ENCODE measurements at regions not wholly inside any gene's neighbourhood (a gene's known extent, or its start where the extent isn't known, plus 50 kb on each side); places are given as distances from the start of the nearest gene placed in this dataset.

DNA sequence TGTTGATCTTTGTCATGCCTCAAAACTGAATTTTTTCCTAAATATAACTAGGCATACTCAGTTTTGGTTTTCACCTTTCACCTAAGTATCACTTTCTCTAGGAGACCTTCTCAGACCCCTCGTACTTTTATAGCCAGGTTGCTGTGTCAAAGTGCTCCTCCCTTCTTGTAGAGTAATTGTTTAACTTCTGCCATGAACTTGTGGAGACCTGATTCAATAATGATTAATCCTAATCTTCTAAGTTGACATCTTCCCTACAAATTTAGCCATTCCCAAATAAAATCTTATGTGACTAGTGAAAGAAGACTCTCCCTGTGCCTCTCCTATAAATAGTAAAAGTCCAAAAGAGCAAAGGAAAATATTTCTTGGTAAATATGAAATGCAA lies 159.8 kb downstream of the SPATA31D1 start:
- TF ChIP-seq, protein P1, sequence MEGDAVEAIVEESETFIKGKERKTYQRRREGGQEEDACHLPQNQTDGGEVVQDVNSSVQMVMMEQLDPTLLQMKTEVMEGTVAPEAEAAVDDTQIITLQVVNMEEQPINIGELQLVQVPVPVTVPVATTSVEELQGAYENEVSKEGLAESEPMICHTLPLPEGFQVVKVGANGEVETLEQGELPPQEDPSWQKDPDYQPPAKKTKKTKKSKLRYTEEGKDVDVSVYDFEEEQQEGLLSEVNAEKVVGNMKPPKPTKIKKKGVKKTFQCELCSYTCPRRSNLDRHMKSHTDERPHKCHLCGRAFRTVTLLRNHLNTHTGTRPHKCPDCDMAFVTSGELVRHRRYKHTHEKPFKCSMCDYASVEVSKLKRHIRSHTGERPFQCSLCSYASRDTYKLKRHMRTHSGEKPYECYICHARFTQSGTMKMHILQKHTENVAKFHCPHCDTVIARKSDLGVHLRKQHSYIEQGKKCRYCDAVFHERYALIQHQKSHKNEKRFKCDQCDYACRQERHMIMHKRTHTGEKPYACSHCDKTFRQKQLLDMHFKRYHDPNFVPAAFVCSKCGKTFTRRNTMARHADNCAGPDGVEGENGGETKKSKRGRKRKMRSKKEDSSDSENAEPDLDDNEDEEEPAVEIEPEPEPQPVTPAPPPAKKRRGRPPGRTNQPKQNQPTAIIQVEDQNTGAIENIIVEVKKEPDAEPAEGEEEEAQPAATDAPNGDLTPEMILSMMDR (IDR thresholded peaks at IDR 0.05 in 2 of 3, conservative IDR thresholded peaks at IDR 0.05 in 1 of 3; ENCODE audit: borderline replicate concordance in 1 of 3, insufficient read depth in 1 of 3, low read depth in 2 of 3, low read length in 2 of 3), result no peak
- TF ChIP-seq POLR2A (IDR thresholded peaks at IDR 0.05; ENCODE audit: borderline replicate concordance, extremely low read depth, insufficient read depth, insufficient read length) (no peak), EGR1 (IDR thresholded peaks at IDR 0.05; ENCODE audit: low read depth) (no peak)
